IMR-90 (cell line): ENCODE measurements at regions not wholly inside any gene's neighbourhood (a gene's known extent, or its start where the extent isn't known, plus 50 kb on each side); places are given as distances from the start of the nearest gene placed in this dataset.

Experiments
- ATAC-seq: fragments of 200-7000 bp; cut with Tn5 transposase; 2 replicates; pipeline ENCODE4 v1.9.1; 2020; ENCODE audit warnings: low read depth, mild to moderate bottlenecking, moderate library complexity
- BruUV-seq: library from RNA; stranded (reverse); fragments of 400-500 nt; replicated peaks from 2 replicates; lab custom pipeline; 2021; lab: Mats Ljungman, UMichigan
- CTCF ChIA-PET: fragments of 300-600 bp; formaldehyde crosslinking; extraction: SDS; loops from one replicate; lab custom pipeline; 2021; ENCODE audit warnings: antibody characterized with exemption; lab: Yijun Ruan, JAX
- POLR2A ChIA-PET: fragments of 300-600 bp; sonication (Branson Sonifier 250); formaldehyde crosslinking; loops from one replicate; lab custom pipeline; 2022; ENCODE audit warnings: antibody characterized with exemption; ENCODE audit not compliant: unreplicated experiment; lab: Charles Lee
- DNase-seq: peaks from one replicate; pipeline ENCODE4 v3.0.0; 2013
- H2AFZ ChIP-seq: replicated peaks from 2 replicates; pipeline ENCODE3; 2013; ENCODE audit warnings: low read length, mild to moderate bottlenecking; ENCODE audit not compliant: poor library complexity
- H2AK5ac ChIP-seq: 2 replicates; pipeline ENCODE4 v1.6.1; 2013; ENCODE audit warnings: low read depth, low read length, inconsistent platforms
- H2AK9ac ChIP-seq: replicated peaks from 2 replicates; pipeline ENCODE3; 2013; ENCODE audit warnings: mild to moderate bottlenecking, low read depth, low read length, moderate library complexity; ENCODE audit not compliant: poor library complexity
- H2BK120ac ChIP-seq: 2 replicates; pipeline ENCODE4 v1.6.1; 2013; ENCODE audit warnings: low read depth, low read length, inconsistent platforms
- H2BK15ac ChIP-seq: 3 replicates; pipeline ENCODE4 v1.6.1; 2013; ENCODE audit warnings: low read depth, low read length, inconsistent platforms
- H2BK20ac ChIP-seq: 2 replicates; pipeline ENCODE4 v1.6.1; 2013; ENCODE audit warnings: low read depth, mild to moderate bottlenecking, inconsistent platforms, low read length, moderate library complexity
- H2BK5ac ChIP-seq: 2 replicates; pipeline ENCODE4 v1.6.1; 2013; ENCODE audit warnings: mild to moderate bottlenecking, low read depth, low read length, inconsistent platforms; ENCODE audit not compliant: poor library complexity, severe bottlenecking
- H3K14ac ChIP-seq: replicated peaks from 2 replicates; pipeline ENCODE4 v1.6.1; 2013; ENCODE audit warnings: low read depth, low read length, inconsistent platforms
- H3K18ac ChIP-seq: 2 replicates; pipeline ENCODE4 v1.6.1; 2013; ENCODE audit warnings: low read depth, low read length, control low read depth
- H3K23ac ChIP-seq: 2 replicates; pipeline ENCODE4 v1.6.1; 2013; ENCODE audit warnings: low read depth, low read length, inconsistent platforms
- H3K27ac ChIP-seq: 2 replicates; pipeline ENCODE4 v1.5.1; 2013; ENCODE audit warnings: mild to moderate bottlenecking, control low read depth, low read length; ENCODE audit not compliant: insufficient read depth
- H3K27me3 ChIP-seq: 2 replicates; pipeline ENCODE4 v1.6.1; 2013; ENCODE audit warnings: low read length; ENCODE audit not compliant: control insufficient read depth, insufficient read depth
- H3K36me3 ChIP-seq: 2 replicates; pipeline ENCODE4 v1.6.1; 2013; ENCODE audit warnings: low read length, mixed read lengths; ENCODE audit not compliant: control insufficient read depth, insufficient read depth
- H3K4ac ChIP-seq: 2 replicates; pipeline ENCODE4 v1.6.1; 2013; ENCODE audit warnings: low read depth, low read length, inconsistent platforms
- H3K4me1 ChIP-seq: 2 replicates; pipeline ENCODE4 v1.6.1; 2013; ENCODE audit warnings: low read length, mixed read lengths; ENCODE audit not compliant: control insufficient read depth, insufficient read depth
- H3K4me2 ChIP-seq: 2 replicates; pipeline ENCODE4 v1.6.1; 2013; ENCODE audit warnings: low read depth, mild to moderate bottlenecking, control low read depth, low read length, moderate library complexity
- H3K4me3 ChIP-seq: 2 replicates; pipeline ENCODE4 v1.5.1; 2013; ENCODE audit warnings: low read depth, mild to moderate bottlenecking, control low read depth, low read length, moderate library complexity; ENCODE audit not compliant: insufficient read depth
- H3K56ac ChIP-seq: 2 replicates; pipeline ENCODE4 v1.6.1; 2013; ENCODE audit warnings: low read length, inconsistent platforms; ENCODE audit not compliant: insufficient read depth; ENCODE audit errors: extremely low read depth
- H3K79me1 ChIP-seq, 2 experiments: 2 replicates each; pipeline ENCODE4 v1.6.1; 2013; ENCODE audit warnings: low read length in 2 of 2, inconsistent platforms in 1 of 2, low read depth in 1 of 2
- H3K9ac ChIP-seq: 2 replicates; pipeline ENCODE4 v1.6.1; 2013; ENCODE audit warnings: low read depth, low read length, control low read depth
- H3K9me1 ChIP-seq: 2 replicates; pipeline ENCODE4 v1.6.1; 2013; ENCODE audit warnings: low read length, inconsistent platforms; ENCODE audit not compliant: insufficient read depth
- H3K9me3 ChIP-seq: 2 replicates; pipeline ENCODE4 v1.6.1; 2013; ENCODE audit warnings: low read length; ENCODE audit not compliant: control insufficient read depth, insufficient read depth
- H4K20me1 ChIP-seq: 2 replicates; pipeline ENCODE4 v1.6.1; 2013; ENCODE audit warnings: low read length, inconsistent platforms; ENCODE audit not compliant: insufficient read depth
- H4K5ac ChIP-seq: 2 replicates; pipeline ENCODE4 v1.6.1; 2013; ENCODE audit warnings: mild to moderate bottlenecking, low read depth, low read length, control low read depth
- H4K8ac ChIP-seq, 2 experiments: 2 replicates each; pipeline ENCODE4 v1.6.1; 2013; ENCODE audit warnings: low read depth in 2 of 2, low read length in 2 of 2, control low read depth in 1 of 2, inconsistent platforms in 1 of 2
- H4K91ac ChIP-seq: 2 replicates; pipeline ENCODE4 v1.6.1; 2013; ENCODE audit warnings: low read depth, low read length, inconsistent platforms; ENCODE audit not compliant: insufficient read depth
- BHLHE40 ChIP-seq: fragments of 150-350 bp; IDR thresholded peaks from 2 replicates; pipeline ENCODE4 v1.6.1; 2016; ENCODE audit warnings: mild to moderate bottlenecking, low read depth, low read length
- CEBPB ChIP-seq: IDR thresholded peaks from 2 replicates; pipeline ENCODE4 v1.6.1; 2012; ENCODE audit warnings: low read depth, low read length, improper control_type of control experiment
- CHD1 ChIP-seq: IDR thresholded peaks from 2 replicates; pipeline ENCODE4 v1.6.1; 2012; ENCODE audit warnings: low read depth, low read length, improper control_type of control experiment
- ELK1 ChIP-seq: fragments of 150-350 bp; IDR thresholded peaks from 2 replicates; pipeline ENCODE4 v1.6.1; 2016; ENCODE audit warnings: low read depth, mild to moderate bottlenecking, low read length, moderate library complexity, borderline replicate concordance
- FOS ChIP-seq: fragments of 150-350 bp; IDR thresholded peaks from 2 replicates; pipeline ENCODE4 v1.6.1; 2016; ENCODE audit warnings: low read depth, low read length
- MAFK ChIP-seq: IDR thresholded peaks from 2 replicates; pipeline ENCODE4 v1.6.1; 2012; ENCODE audit warnings: low read depth, low read length, improper control_type of control experiment
- MAZ ChIP-seq: IDR thresholded peaks from 2 replicates; pipeline ENCODE4 v1.6.1; 2012; ENCODE audit warnings: low read depth, mild to moderate bottlenecking, low read length, improper control_type of control experiment, moderate library complexity, borderline replicate concordance
- MXI1 ChIP-seq: IDR thresholded peaks from 2 replicates; pipeline ENCODE4 v1.6.1; 2012; ENCODE audit warnings: low read depth, mild to moderate bottlenecking, low read length, moderate library complexity, borderline replicate concordance
- NFE2L2 ChIP-seq: fragments of 150-350 bp; IDR thresholded peaks from 2 replicates; pipeline ENCODE4 v1.6.1; 2016; ENCODE audit warnings: low read depth, mild to moderate bottlenecking, low read length
- POLR2A ChIP-seq: IDR thresholded peaks from 2 replicates; pipeline ENCODE4 v1.6.1; 2012; ENCODE audit warnings: mild to moderate bottlenecking, low read depth, low read length
- RAD21 ChIP-seq: IDR thresholded peaks from 2 replicates; pipeline ENCODE4 v1.6.1; 2012; ENCODE audit warnings: low read length, improper control_type of control experiment
- RCOR1 ChIP-seq: IDR thresholded peaks from 2 replicates; pipeline ENCODE4 v1.6.1; 2012; ENCODE audit warnings: mild to moderate bottlenecking, low read length, improper control_type of control experiment; ENCODE audit not compliant: insufficient replicate concordance
- RFX5 ChIP-seq: IDR thresholded peaks from 2 replicates; pipeline ENCODE4 v1.8.0; 2012; ENCODE audit warnings: low read depth, mild to moderate bottlenecking, low read length, moderate library complexity
- SMC3 ChIP-seq: fragments of 150-350 bp; IDR thresholded peaks from 2 replicates; pipeline ENCODE4 v1.6.1; 2016; ENCODE audit warnings: low read depth, mild to moderate bottlenecking, antibody characterized with exemption, low read length, moderate library complexity
- WGBS, 2 experiments: methylation state at CpG; one replicate each; pipeline versions ENCODE4 v1.1.5 to v1.1.7; 2013; ENCODE audit warnings: missing lambda C conversion rate in 2 of 2; ENCODE audit not compliant: insufficient read length in 1 of 2; ENCODE audit errors: extremely low coverage in 2 of 2; 5-methylcytosine and 5-hydroxymethylcytosine counted together
- dilution Hi-C: fragments of 300-500 bp; cut with HindIII; formaldehyde crosslinking; loops from one replicate; pipeline ENCODE4 v1.14.3; 2018; ENCODE audit warnings: low sequenced_read_pairs; ENCODE audit not compliant: unreplicated experiment
- in situ Hi-C: fragments of 300-500 bp; cut with MboI; formaldehyde crosslinking; loops from 3 replicates; pipeline ENCODE4 v1.14.3; 2019; ENCODE audit warnings: low sequenced_read_pairs, inconsistent platforms, mixed read lengths
- intact Hi-C: fragments of 100-400 bp; cut with micrococcal nuclease; formaldehyde crosslinking; loops from 2 replicates; pipeline ENCODE4 v1.10.0; 2022
- TF ChIP-seq, protein P1 (sequence below): conservative IDR thresholded peaks from 2 replicates; pipeline ENCODE4 v1.5.1; 2012; ENCODE audit warnings: mild to moderate bottlenecking, low read depth, low read length, improper control_type of control experiment
- TF ChIP-seq, protein P2 (sequence below): fragments of 150-350 bp; IDR thresholded peaks from 2 replicates; pipeline ENCODE4 v1.6.1; 2017; ENCODE audit warnings: mild to moderate bottlenecking, antibody characterized with exemption, low read length, low read depth

DNA sequence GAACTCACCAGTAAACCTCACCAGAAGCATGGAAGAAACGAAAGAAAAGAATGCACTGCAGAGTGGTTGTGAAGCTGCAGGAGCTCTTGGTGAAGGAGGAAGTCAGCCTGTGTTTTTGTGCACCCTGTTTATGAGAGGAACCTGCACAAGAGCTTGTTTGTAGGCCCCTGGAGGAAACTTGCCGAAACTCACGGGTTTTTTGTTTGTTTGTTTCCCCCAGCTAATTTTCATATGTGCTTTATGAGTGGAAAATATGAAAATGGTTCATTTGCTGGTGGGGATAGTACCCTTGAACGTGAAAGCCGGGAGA lies 222.7 kb downstream of the C16orf95 start:
- H3K56ac ChIP-seq = no peak overlapping the region
- peaks cover 72% of the 10 kb centered on the region for H3K27me3 ChIP-seq
- dilution Hi-C loops = no loop called here

More for the DNA sequence above, 222.7 kb downstream of the C16orf95 start:
- H3K4ac ChIP-seq = no peak overlapping the region
- no peak for TF ChIP-seq ELK1
- TF ChIP-seq POLR2A = no peak
- no peak for TF ChIP-seq MAZ
- no peak for TF ChIP-seq MAFK
- no peak for TF ChIP-seq NFE2L2
- TF ChIP-seq CHD1 = no peak
- TF ChIP-seq SMC3 = no peak
- TF ChIP-seq MXI1 = no peak
- no peak for TF ChIP-seq BHLHE40
- TF ChIP-seq RFX5 = no peak
- TF ChIP-seq, protein P1, sequence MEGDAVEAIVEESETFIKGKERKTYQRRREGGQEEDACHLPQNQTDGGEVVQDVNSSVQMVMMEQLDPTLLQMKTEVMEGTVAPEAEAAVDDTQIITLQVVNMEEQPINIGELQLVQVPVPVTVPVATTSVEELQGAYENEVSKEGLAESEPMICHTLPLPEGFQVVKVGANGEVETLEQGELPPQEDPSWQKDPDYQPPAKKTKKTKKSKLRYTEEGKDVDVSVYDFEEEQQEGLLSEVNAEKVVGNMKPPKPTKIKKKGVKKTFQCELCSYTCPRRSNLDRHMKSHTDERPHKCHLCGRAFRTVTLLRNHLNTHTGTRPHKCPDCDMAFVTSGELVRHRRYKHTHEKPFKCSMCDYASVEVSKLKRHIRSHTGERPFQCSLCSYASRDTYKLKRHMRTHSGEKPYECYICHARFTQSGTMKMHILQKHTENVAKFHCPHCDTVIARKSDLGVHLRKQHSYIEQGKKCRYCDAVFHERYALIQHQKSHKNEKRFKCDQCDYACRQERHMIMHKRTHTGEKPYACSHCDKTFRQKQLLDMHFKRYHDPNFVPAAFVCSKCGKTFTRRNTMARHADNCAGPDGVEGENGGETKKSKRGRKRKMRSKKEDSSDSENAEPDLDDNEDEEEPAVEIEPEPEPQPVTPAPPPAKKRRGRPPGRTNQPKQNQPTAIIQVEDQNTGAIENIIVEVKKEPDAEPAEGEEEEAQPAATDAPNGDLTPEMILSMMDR = no peak
- no peak for TF ChIP-seq FOS
- TF ChIP-seq RAD21 = no peak
- no peak for TF ChIP-seq CEBPB
- TF ChIP-seq, protein P2, sequence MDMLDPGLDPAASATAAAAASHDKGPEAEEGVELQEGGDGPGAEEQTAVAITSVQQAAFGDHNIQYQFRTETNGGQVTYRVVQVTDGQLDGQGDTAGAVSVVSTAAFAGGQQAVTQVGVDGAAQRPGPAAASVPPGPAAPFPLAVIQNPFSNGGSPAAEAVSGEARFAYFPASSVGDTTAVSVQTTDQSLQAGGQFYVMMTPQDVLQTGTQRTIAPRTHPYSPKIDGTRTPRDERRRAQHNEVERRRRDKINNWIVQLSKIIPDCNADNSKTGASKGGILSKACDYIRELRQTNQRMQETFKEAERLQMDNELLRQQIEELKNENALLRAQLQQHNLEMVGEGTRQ = no peak
- TF ChIP-seq RCOR1 = no peak
- H3K9me1 ChIP-seq = no peaks in the 10 kb centered on the region
- H4K91ac ChIP-seq = no peak overlapping the region
- no peak overlapping the region for H2AK5ac ChIP-seq
- H3K4me1 ChIP-seq = no peaks in the 10 kb centered on the region
- H4K8ac ChIP-seq = no peak overlapping the region
- H3K9ac ChIP-seq = no peak overlapping the region
- no peak overlapping the region for H2BK15ac ChIP-seq
- H2BK120ac ChIP-seq = no peak overlapping the region
- no peak overlapping the region for H3K4me3 ChIP-seq
- no peak overlapping the region for H3K4me2 ChIP-seq
- ATAC-seq = no peak
- CTCF ChIA-PET = no interaction called here
- H3K18ac ChIP-seq = no peak overlapping the region
- H3K23ac ChIP-seq = no peak overlapping the region
- H2AFZ ChIP-seq = no peak overlapping the region
- H4K5ac ChIP-seq = no peak overlapping the region
- no CpG with 5 or more reads among the region's 5 CpGs for WGBS, 2 experiments
- intact Hi-C loops = no loop called here
- H3K9me3 ChIP-seq = peaks cover 5% of the 10 kb centered on the region; the same call in 1 of the 2 replicates
- POLR2A ChIA-PET = no interaction called here
- BruUV-seq = no TSS peak
- H2BK20ac ChIP-seq = no peak overlapping the region
- H2BK5ac ChIP-seq = no peak overlapping the region
- DNase-seq = no peak
- no peaks in the 10 kb centered on the region for H4K20me1 ChIP-seq
- no peak overlapping the region for H3K14ac ChIP-seq
- in situ Hi-C loops = no loop called here
- H3K27ac ChIP-seq = no peak overlapping the region
- no peaks in the 10 kb centered on the region for H3K36me3 ChIP-seq
- H3K79me1 ChIP-seq = no peaks in the 10 kb centered on the region
- H2AK9ac ChIP-seq = no peak overlapping the region
